ENCODE measurements at regions not wholly inside any gene's neighbourhood (a gene's known extent, or its start where the extent isn't known, plus 50 kb on each side); places are given as distances from the start of the nearest gene placed in this dataset.
"Not testable (repeated sequence)": the region's sequence is repeated elsewhere in the genome, so short reads cannot be mapped to it uniquely, and the experiment has no call there.

DNA sequence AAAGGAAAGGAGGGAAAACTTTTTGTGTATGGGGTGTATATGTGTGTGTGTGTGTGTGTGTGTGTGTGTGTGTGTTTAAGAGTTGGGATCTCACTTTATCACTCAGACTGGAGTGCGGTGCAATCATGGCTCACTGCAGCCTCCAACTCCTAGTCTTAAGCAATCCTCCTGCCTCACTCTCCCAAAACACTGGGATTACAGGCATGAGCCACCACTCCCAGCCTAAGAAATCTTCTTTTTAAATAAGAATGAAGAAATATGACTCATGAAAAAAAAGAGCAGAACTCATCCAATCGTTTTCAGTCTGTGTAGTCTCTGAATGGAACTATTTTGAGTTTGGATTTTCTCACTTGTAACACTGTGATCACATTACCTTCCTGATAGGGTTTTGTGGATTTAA is 601.5 kb downstream of the ACTL7B start:
- H3K4me3 ChIP-seq (ENCODE audit: low read depth in 1 of 3, low read length in 3 of 3): no peak overlapping the region
- DNase-seq (ENCODE audit: low spot score): no peak
- TF ChIP-seq HNF4G (IDR thresholded peaks at IDR 0.05) (no peak), NR2F2 (IDR thresholded peaks at IDR 0.05) (no peak), JUND (IDR thresholded peaks at IDR 0.05) (no peak), EGR1 (IDR thresholded peaks at IDR 0.05; ENCODE audit: low read depth in 2 of 2) (no peak), HNF4A (conservative IDR thresholded peaks at IDR 0.05) (no peak), FOXA1 (IDR thresholded peaks at IDR 0.05) (no peak), GABPA (IDR thresholded peaks at IDR 0.05 in 1 of 2, conservative IDR thresholded peaks at IDR 0.05 in 1 of 2) (no peak), YY1 (IDR thresholded peaks at IDR 0.05) (no peak)
- TF ChIP-seq, protein P1, sequence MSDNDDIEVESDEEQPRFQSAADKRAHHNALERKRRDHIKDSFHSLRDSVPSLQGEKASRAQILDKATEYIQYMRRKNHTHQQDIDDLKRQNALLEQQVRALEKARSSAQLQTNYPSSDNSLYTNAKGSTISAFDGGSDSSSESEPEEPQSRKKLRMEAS (IDR thresholded peaks at IDR 0.05): no peak
- TF ChIP-seq, protein P2, sequence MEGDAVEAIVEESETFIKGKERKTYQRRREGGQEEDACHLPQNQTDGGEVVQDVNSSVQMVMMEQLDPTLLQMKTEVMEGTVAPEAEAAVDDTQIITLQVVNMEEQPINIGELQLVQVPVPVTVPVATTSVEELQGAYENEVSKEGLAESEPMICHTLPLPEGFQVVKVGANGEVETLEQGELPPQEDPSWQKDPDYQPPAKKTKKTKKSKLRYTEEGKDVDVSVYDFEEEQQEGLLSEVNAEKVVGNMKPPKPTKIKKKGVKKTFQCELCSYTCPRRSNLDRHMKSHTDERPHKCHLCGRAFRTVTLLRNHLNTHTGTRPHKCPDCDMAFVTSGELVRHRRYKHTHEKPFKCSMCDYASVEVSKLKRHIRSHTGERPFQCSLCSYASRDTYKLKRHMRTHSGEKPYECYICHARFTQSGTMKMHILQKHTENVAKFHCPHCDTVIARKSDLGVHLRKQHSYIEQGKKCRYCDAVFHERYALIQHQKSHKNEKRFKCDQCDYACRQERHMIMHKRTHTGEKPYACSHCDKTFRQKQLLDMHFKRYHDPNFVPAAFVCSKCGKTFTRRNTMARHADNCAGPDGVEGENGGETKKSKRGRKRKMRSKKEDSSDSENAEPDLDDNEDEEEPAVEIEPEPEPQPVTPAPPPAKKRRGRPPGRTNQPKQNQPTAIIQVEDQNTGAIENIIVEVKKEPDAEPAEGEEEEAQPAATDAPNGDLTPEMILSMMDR (IDR thresholded peaks at IDR 0.05; ENCODE audit: low read depth, low read length, missing input control): no peak
- TF ChIP-seq, protein P3, sequence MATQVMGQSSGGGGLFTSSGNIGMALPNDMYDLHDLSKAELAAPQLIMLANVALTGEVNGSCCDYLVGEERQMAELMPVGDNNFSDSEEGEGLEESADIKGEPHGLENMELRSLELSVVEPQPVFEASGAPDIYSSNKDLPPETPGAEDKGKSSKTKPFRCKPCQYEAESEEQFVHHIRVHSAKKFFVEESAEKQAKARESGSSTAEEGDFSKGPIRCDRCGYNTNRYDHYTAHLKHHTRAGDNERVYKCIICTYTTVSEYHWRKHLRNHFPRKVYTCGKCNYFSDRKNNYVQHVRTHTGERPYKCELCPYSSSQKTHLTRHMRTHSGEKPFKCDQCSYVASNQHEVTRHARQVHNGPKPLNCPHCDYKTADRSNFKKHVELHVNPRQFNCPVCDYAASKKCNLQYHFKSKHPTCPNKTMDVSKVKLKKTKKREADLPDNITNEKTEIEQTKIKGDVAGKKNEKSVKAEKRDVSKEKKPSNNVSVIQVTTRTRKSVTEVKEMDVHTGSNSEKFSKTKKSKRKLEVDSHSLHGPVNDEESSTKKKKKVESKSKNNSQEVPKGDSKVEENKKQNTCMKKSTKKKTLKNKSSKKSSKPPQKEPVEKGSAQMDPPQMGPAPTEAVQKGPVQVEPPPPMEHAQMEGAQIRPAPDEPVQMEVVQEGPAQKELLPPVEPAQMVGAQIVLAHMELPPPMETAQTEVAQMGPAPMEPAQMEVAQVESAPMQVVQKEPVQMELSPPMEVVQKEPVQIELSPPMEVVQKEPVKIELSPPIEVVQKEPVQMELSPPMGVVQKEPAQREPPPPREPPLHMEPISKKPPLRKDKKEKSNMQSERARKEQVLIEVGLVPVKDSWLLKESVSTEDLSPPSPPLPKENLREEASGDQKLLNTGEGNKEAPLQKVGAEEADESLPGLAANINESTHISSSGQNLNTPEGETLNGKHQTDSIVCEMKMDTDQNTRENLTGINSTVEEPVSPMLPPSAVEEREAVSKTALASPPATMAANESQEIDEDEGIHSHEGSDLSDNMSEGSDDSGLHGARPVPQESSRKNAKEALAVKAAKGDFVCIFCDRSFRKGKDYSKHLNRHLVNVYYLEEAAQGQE (IDR thresholded peaks at IDR 0.05): no peak
- TF ChIP-seq, protein P4, sequence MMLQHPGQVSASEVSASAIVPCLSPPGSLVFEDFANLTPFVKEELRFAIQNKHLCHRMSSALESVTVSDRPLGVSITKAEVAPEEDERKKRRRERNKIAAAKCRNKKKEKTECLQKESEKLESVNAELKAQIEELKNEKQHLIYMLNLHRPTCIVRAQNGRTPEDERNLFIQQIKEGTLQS (IDR thresholded peaks at IDR 0.05): no peak
- H3K4me1 ChIP-seq (ENCODE audit: control insufficient read depth in 4 of 4, insufficient read depth in 4 of 4, low read length in 3 of 4): no peaks in the 10 kb centered on the region
- no peaks in the 10 kb centered on the region for H3K9me3 ChIP-seq (ENCODE audit: control insufficient read depth in 4 of 4, low read length in 3 of 4)
- peaks cover 0 to 6% (median 0%) of the 10 kb centered on the region in 4 donors for H3K27me3 ChIP-seq (ENCODE audit: control insufficient read depth in 4 of 4, insufficient read depth in 4 of 4, low read length in 3 of 4)
- WGBS: 82% methylated on average over 2 of the region's 2 CpGs
- no peaks in the 10 kb centered on the region for H3K36me3 ChIP-seq (ENCODE audit: control insufficient read depth in 4 of 4, insufficient read depth in 3 of 4, low read depth in 1 of 4, low read length in 3 of 4)
- no peak overlapping the region for H3K9ac ChIP-seq (ENCODE audit: low read depth in 1 of 2, low read length in 2 of 2)
- H3K27ac ChIP-seq (ENCODE audit: low read depth in 1 of 2, low read length in 2 of 2): no peak overlapping the region

DNA sequence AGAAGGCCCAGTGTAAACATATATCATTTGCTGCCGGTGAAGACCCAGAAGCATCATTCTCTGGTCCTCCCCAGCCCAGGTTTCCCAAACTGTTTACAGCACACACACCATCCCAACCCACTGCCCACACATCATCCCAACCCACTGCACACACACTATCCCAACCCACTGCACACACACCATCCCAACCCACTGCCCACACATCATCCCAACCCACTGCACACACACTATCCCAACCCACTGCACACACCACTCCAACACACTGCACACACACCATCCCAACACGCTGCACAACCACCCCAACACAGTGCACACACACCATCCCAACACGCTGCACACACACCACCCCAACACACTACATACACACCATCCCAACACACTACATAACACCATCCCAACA is 608.4 kb downstream of the ACTL7B start:
- H3K36me3 ChIP-seq (ENCODE audit: control insufficient read depth in 4 of 4, insufficient read depth in 3 of 4, low read depth in 1 of 4, low read length in 3 of 4); H3K4me1 ChIP-seq (ENCODE audit: control insufficient read depth in 4 of 4, insufficient read depth in 4 of 4, low read length in 3 of 4); H3K27me3 ChIP-seq (ENCODE audit: control insufficient read depth in 4 of 4, insufficient read depth in 4 of 4, low read length in 3 of 4); H3K27ac ChIP-seq (ENCODE audit: low read depth in 1 of 2, low read length in 2 of 2); H3K9me3 ChIP-seq (ENCODE audit: control insufficient read depth in 4 of 4, low read length in 3 of 4); H3K9ac ChIP-seq (ENCODE audit: low read depth in 1 of 2, low read length in 2 of 2); DNase-seq (ENCODE audit: low spot score); H3K4me3 ChIP-seq (ENCODE audit: low read depth in 1 of 3, low read length in 3 of 3): not testable (repeated sequence)
- WGBS: 89% methylated on average over 3 of the region's 3 CpGs

DNA sequence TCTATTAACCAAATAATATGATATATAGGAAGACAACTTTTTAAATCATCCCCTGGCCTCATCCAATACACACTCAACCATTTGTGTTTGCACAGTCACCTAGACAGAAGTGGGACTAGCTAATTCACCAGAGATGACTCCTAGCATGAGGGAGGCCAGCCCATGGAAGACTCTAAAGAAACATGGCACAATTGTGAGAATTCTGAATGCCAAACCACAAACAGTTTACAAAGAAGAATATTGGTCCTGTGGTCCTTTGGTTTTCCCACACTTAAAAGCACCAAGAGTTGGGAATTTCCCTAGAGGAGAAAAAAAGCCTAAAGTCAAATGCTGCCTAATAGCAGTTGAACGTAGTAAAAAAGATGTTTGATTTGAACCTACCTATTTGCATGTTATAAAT is 609.9 kb downstream of the ACTL7B start:
- no peaks in the 10 kb centered on the region for H3K9me3 ChIP-seq (ENCODE audit: control insufficient read depth in 4 of 4, low read length in 3 of 4)
- no peak overlapping the region for H3K27ac ChIP-seq (ENCODE audit: low read depth in 1 of 2, low read length in 2 of 2)
- no peak overlapping the region for H3K9ac ChIP-seq (ENCODE audit: low read depth in 1 of 2, low read length in 2 of 2)
- H3K4me3 ChIP-seq (ENCODE audit: low read depth in 1 of 3, low read length in 3 of 3): no peak overlapping the region
- no peaks in the 10 kb centered on the region for H3K36me3 ChIP-seq (ENCODE audit: control insufficient read depth in 4 of 4, insufficient read depth in 3 of 4, low read depth in 1 of 4, low read length in 3 of 4)
- WGBS: 88% methylated on average over 1 of the region's 1 CpG
- DNase-seq (ENCODE audit: low spot score): no peak
- H3K4me1 ChIP-seq (ENCODE audit: control insufficient read depth in 4 of 4, insufficient read depth in 4 of 4, low read length in 3 of 4): no peaks in the 10 kb centered on the region
- H3K27me3 ChIP-seq (ENCODE audit: control insufficient read depth in 4 of 4, insufficient read depth in 4 of 4, low read length in 3 of 4): no peaks in the 10 kb centered on the region
- TF ChIP-seq, protein P5, sequence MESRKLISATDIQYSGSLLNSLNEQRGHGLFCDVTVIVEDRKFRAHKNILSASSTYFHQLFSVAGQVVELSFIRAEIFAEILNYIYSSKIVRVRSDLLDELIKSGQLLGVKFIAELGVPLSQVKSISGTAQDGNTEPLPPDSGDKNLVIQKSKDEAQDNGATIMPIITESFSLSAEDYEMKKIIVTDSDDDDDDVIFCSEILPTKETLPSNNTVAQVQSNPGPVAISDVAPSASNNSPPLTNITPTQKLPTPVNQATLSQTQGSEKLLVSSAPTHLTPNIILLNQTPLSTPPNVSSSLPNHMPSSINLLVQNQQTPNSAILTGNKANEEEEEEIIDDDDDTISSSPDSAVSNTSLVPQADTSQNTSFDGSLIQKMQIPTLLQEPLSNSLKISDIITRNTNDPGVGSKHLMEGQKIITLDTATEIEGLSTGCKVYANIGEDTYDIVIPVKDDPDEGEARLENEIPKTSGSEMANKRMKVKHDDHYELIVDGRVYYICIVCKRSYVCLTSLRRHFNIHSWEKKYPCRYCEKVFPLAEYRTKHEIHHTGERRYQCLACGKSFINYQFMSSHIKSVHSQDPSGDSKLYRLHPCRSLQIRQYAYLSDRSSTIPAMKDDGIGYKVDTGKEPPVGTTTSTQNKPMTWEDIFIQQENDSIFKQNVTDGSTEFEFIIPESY (IDR thresholded peaks at IDR 0.05): no peak
- TF ChIP-seq YY1 (IDR thresholded peaks at IDR 0.05): no peak
- no peak for TF ChIP-seq NR2F2 (IDR thresholded peaks at IDR 0.05)
- no peak for TF ChIP-seq JUND (IDR thresholded peaks at IDR 0.05)
- no peak for TF ChIP-seq SP1 (IDR thresholded peaks at IDR 0.05)
- TF ChIP-seq HNF4G (IDR thresholded peaks at IDR 0.05): no peak
- TF ChIP-seq, protein P1 (IDR thresholded peaks at IDR 0.05): no peak
